ENCODE measurements at regions not wholly inside any gene's neighbourhood (a gene's known extent, or its start where the extent isn't known, plus 50 kb on each side); places are given as distances from the start of the nearest gene placed in this dataset.

- ChIA-PET POLR2A (no interaction called here), CTCF (no interaction called here)
- Histone ChIP-seq H3K27me3 (ENCODE audit: control insufficient read depth, insufficient read depth, low read length) (no peaks in the 10 kb centered on the region), H3K9me3 (ENCODE audit: control insufficient read depth, insufficient read depth, low read depth, low read length) (no peaks in the 10 kb centered on the region), H3K4me3 (ENCODE audit: low read depth in 2 of 2, low read length in 2 of 2) (no peak overlapping the region), H3K4me1 (ENCODE audit: control insufficient read depth, insufficient read depth, low read length) (no peaks in the 10 kb centered on the region), H3K36me3 (ENCODE audit: control insufficient read depth, insufficient read depth, low read length) (no peaks in the 10 kb centered on the region), H3K27ac (ENCODE audit: low read length) (no peak overlapping the region)
- intact Hi-C loops (cut with micrococcal nuclease; ENCODE audit: unreplicated experiment) (no loop called here), in situ Hi-C loops (cut with HindIII; ENCODE audit: low pct_unique_long_range_greater_than_20kb, low sequenced_read_pairs) (no loop called here)
- TF ChIP-seq, protein P1, sequence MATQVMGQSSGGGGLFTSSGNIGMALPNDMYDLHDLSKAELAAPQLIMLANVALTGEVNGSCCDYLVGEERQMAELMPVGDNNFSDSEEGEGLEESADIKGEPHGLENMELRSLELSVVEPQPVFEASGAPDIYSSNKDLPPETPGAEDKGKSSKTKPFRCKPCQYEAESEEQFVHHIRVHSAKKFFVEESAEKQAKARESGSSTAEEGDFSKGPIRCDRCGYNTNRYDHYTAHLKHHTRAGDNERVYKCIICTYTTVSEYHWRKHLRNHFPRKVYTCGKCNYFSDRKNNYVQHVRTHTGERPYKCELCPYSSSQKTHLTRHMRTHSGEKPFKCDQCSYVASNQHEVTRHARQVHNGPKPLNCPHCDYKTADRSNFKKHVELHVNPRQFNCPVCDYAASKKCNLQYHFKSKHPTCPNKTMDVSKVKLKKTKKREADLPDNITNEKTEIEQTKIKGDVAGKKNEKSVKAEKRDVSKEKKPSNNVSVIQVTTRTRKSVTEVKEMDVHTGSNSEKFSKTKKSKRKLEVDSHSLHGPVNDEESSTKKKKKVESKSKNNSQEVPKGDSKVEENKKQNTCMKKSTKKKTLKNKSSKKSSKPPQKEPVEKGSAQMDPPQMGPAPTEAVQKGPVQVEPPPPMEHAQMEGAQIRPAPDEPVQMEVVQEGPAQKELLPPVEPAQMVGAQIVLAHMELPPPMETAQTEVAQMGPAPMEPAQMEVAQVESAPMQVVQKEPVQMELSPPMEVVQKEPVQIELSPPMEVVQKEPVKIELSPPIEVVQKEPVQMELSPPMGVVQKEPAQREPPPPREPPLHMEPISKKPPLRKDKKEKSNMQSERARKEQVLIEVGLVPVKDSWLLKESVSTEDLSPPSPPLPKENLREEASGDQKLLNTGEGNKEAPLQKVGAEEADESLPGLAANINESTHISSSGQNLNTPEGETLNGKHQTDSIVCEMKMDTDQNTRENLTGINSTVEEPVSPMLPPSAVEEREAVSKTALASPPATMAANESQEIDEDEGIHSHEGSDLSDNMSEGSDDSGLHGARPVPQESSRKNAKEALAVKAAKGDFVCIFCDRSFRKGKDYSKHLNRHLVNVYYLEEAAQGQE (IDR thresholded peaks at IDR 0.05; ENCODE audit: insufficient read depth in 1 of 2, low read depth in 2 of 2, low read length in 1 of 2), result no peak
- no peak for TF ChIP-seq POLR2AphosphoS5 (IDR thresholded peaks at IDR 0.05; ENCODE audit: low read depth, low read length)
- TF ChIP-seq, protein P2, sequence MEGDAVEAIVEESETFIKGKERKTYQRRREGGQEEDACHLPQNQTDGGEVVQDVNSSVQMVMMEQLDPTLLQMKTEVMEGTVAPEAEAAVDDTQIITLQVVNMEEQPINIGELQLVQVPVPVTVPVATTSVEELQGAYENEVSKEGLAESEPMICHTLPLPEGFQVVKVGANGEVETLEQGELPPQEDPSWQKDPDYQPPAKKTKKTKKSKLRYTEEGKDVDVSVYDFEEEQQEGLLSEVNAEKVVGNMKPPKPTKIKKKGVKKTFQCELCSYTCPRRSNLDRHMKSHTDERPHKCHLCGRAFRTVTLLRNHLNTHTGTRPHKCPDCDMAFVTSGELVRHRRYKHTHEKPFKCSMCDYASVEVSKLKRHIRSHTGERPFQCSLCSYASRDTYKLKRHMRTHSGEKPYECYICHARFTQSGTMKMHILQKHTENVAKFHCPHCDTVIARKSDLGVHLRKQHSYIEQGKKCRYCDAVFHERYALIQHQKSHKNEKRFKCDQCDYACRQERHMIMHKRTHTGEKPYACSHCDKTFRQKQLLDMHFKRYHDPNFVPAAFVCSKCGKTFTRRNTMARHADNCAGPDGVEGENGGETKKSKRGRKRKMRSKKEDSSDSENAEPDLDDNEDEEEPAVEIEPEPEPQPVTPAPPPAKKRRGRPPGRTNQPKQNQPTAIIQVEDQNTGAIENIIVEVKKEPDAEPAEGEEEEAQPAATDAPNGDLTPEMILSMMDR (IDR thresholded peaks at IDR 0.05), result no peak
- TF ChIP-seq TCF7L2 (IDR thresholded peaks at IDR 0.05; ENCODE audit: low read depth, low read length), result no peak
- no peak for TF ChIP-seq SIN3A (IDR thresholded peaks at IDR 0.05; ENCODE audit: borderline replicate concordance, insufficient read depth, low read depth, low read length)
- ATAC-seq, result no peak
- no peak for DNase-seq (ENCODE audit: low read depth, low spot score)
- BruUV-seq (replicated peaks), result no TSS peak
Observed at GRCh38 chr5:18944771-18945170, 1043.2 kb downstream of the CDH18 start.

GRCh38 chr5:18954239-18954638, 1033.8 kb downstream of the CDH18 start:
- in situ Hi-C loops (cut with HindIII; ENCODE audit: low pct_unique_long_range_greater_than_20kb, low sequenced_read_pairs) (no loop called here), intact Hi-C loops (cut with micrococcal nuclease; ENCODE audit: unreplicated experiment) (no loop called here)
- BruUV-seq (replicated peaks), result no TSS peak
- CTCF ChIA-PET, result no interaction called here
- ATAC-seq (no peak), DNase-seq (ENCODE audit: low read depth, low spot score) (no peak)
- Histone ChIP-seq H3K36me3 (ENCODE audit: control insufficient read depth, insufficient read depth, low read length) (no peaks in the 10 kb centered on the region), H3K27ac (ENCODE audit: low read length) (no peak overlapping the region), H3K9me3 (ENCODE audit: control insufficient read depth, insufficient read depth, low read depth, low read length) (no peaks in the 10 kb centered on the region), H3K27me3 (ENCODE audit: control insufficient read depth, insufficient read depth, low read length) (no peaks in the 10 kb centered on the region), H3K4me3 (ENCODE audit: low read depth in 2 of 2, low read length in 2 of 2) (no peak overlapping the region), H3K4me1 (ENCODE audit: control insufficient read depth, insufficient read depth, low read length) (no peaks in the 10 kb centered on the region)
- POLR2A ChIA-PET, result interaction anchor here (0.5 kb wide), 1 partner anchor 235 kb away, joined by 3 read pairs; no protein-coding TSS in a partner anchor
- TF ChIP-seq, protein P2 (IDR thresholded peaks at IDR 0.05), result no peak
- no peak for TF ChIP-seq POLR2AphosphoS5 (IDR thresholded peaks at IDR 0.05; ENCODE audit: low read depth, low read length)
- no peak for TF ChIP-seq SIN3A (IDR thresholded peaks at IDR 0.05; ENCODE audit: borderline replicate concordance, insufficient read depth, low read depth, low read length)
- TF ChIP-seq, protein P1 (IDR thresholded peaks at IDR 0.05; ENCODE audit: insufficient read depth in 1 of 2, low read depth in 2 of 2, low read length in 1 of 2), result no peak
- no peak for TF ChIP-seq TCF7L2 (IDR thresholded peaks at IDR 0.05; ENCODE audit: low read depth, low read length)
